SK-N-SH (cell line): ENCODE measurements at regions not wholly inside any gene's neighbourhood (a gene's known extent, or its start where the extent isn't known, plus 50 kb on each side); places are given as distances from the start of the nearest gene placed in this dataset.

Source experiments
- CHD2 ChIP-seq: fragments of 150-350 bp; IDR thresholded peaks from 2 replicates; pipeline ENCODE4 v1.6.1; 2018; ENCODE audit warnings: low read length; ENCODE audit not compliant: partially characterized antibody
- FOXM1 ChIP-seq: IDR thresholded peaks from 2 replicates; pipeline ENCODE4 v1.4.0; 2012; ENCODE audit warnings: low read depth, mild to moderate bottlenecking
- NFIC ChIP-seq: IDR thresholded peaks from 2 replicates; pipeline ENCODE4 v1.4.0; 2012; ENCODE audit warnings: borderline replicate concordance
- RCOR1 ChIP-seq: fragments of 150-350 bp; IDR thresholded peaks from 2 replicates; pipeline ENCODE4 v1.6.1; 2017; ENCODE audit warnings: antibody characterized with exemption, low read length
- SIN3A ChIP-seq: IDR thresholded peaks from 2 replicates; pipeline ENCODE4 v1.6.1; 2012; ENCODE audit warnings: low read depth, mild to moderate bottlenecking, low read length, moderate library complexity, borderline replicate concordance
- TF ChIP-seq, protein P1 (sequence below): fragments of 200-600 bp; sonication (generic); IDR thresholded peaks from 2 replicates; pipeline ENCODE4 v1.6.1; 2017; ENCODE audit warnings: antibody characterized with exemption, mild to moderate bottlenecking, moderate library complexity
- TF ChIP-seq, protein P2 (sequence below): IDR thresholded peaks from 2 replicates; pipeline ENCODE4 v1.4.0; 2012; ENCODE audit warnings: low read depth
- TF ChIP-seq, protein P3 (sequence below): fragments of 150-350 bp; IDR thresholded peaks from 2 replicates; pipeline ENCODE4 v1.6.1; 2017; ENCODE audit warnings: antibody characterized with exemption, low read length, low read depth, borderline replicate concordance
- TF ChIP-seq, protein P4 (sequence below): IDR thresholded peaks from 2 replicates; pipeline ENCODE4; 2012

DNA sequence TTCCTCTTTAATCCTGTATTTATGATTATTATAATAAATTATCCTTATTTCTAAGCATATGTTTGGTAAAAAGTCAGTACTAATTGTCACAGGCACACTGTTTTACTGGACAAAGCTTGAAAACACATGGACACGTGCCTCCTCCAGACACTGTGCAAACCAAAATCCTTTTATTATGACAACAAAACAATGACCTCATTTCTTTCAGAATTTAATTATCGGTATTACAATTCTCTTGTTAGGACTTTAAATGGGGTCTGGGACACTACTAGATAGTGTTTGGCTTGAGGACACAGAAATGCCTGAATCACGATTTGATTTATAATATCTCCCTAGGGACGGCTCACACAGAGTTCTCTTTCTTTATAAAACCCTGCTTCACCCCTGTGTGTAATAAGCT is 107.3 kb upstream of the IGSF10 start:
- TF ChIP-seq RCOR1: no peak
- no peak for TF ChIP-seq FOXM1
- TF ChIP-seq, protein P1, sequence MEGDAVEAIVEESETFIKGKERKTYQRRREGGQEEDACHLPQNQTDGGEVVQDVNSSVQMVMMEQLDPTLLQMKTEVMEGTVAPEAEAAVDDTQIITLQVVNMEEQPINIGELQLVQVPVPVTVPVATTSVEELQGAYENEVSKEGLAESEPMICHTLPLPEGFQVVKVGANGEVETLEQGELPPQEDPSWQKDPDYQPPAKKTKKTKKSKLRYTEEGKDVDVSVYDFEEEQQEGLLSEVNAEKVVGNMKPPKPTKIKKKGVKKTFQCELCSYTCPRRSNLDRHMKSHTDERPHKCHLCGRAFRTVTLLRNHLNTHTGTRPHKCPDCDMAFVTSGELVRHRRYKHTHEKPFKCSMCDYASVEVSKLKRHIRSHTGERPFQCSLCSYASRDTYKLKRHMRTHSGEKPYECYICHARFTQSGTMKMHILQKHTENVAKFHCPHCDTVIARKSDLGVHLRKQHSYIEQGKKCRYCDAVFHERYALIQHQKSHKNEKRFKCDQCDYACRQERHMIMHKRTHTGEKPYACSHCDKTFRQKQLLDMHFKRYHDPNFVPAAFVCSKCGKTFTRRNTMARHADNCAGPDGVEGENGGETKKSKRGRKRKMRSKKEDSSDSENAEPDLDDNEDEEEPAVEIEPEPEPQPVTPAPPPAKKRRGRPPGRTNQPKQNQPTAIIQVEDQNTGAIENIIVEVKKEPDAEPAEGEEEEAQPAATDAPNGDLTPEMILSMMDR: no peak
- no peak for TF ChIP-seq SIN3A
- TF ChIP-seq CHD2: no peak
- TF ChIP-seq, protein P2, sequence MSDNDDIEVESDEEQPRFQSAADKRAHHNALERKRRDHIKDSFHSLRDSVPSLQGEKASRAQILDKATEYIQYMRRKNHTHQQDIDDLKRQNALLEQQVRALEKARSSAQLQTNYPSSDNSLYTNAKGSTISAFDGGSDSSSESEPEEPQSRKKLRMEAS: no peak
- TF ChIP-seq NFIC: no peak
- TF ChIP-seq, protein P3, sequence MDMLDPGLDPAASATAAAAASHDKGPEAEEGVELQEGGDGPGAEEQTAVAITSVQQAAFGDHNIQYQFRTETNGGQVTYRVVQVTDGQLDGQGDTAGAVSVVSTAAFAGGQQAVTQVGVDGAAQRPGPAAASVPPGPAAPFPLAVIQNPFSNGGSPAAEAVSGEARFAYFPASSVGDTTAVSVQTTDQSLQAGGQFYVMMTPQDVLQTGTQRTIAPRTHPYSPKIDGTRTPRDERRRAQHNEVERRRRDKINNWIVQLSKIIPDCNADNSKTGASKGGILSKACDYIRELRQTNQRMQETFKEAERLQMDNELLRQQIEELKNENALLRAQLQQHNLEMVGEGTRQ: no peak
- TF ChIP-seq, protein P4, sequence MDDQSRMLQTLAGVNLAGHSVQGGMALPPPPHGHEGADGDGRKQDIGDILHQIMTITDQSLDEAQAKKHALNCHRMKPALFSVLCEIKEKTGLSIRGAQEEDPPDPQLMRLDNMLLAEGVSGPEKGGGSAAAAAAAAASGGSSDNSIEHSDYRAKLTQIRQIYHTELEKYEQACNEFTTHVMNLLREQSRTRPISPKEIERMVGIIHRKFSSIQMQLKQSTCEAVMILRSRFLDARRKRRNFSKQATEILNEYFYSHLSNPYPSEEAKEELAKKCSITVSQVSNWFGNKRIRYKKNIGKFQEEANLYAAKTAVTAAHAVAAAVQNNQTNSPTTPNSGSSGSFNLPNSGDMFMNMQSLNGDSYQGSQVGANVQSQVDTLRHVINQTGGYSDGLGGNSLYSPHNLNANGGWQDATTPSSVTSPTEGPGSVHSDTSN: no peak
